ENCODE measurements at regions not wholly inside any gene's neighbourhood (a gene's known extent, or its start where the extent isn't known, plus 50 kb on each side); places are given as distances from the start of the nearest gene placed in this dataset.

- Histone ChIP-seq H3K27me3 (no peaks in the 10 kb centered on the region), H3K4me1 (ENCODE audit: insufficient read depth) (no peaks in the 10 kb centered on the region), H3K9me2 (replicated peaks; ENCODE audit: insufficient read depth) (no peaks in the 10 kb centered on the region), H3K79me2 (no peaks in the 10 kb centered on the region), H3K27ac (no peak overlapping the region), H3K4me2 (no peak overlapping the region), H3K36me3 (replicated peaks; ENCODE audit: insufficient read depth, low read depth) (no peaks in the 10 kb centered on the region), H4K20me1 (ENCODE audit: insufficient read depth, poor library complexity, severe bottlenecking) (no peaks in the 10 kb centered on the region), H3K4me3 (no peak overlapping the region), H2AFZ (no peak overlapping the region), H3K9me3 (ENCODE audit: low read depth) (no peaks in the 10 kb centered on the region)
- WGBS (ENCODE audit: low lambda C conversion rate, missing lambda C conversion rate) = 89% methylated on average over 2 of the region's 2 CpGs
- TF ChIP-seq EZH2phosphoT487 (IDR thresholded peaks at IDR 0.05; ENCODE audit: low read depth, severe bottlenecking, unreplicated experiment) = no peak
- TF ChIP-seq EZH2 (IDR thresholded peaks at IDR 0.05; ENCODE audit: borderline replicate concordance) = no peak
- no peak for TF ChIP-seq CTCF (IDR thresholded peaks at IDR 0.05; ENCODE audit: poor library complexity)
- DNase-seq (ENCODE audit: low spot score) = no peak
Measured at GRCh38 chrX:25124391-25124790, 108.6 kb upstream of the ARX start.

GRCh38 chrX:25112156-25112555, 96.4 kb upstream of the ARX start:
- H3K4me1 ChIP-seq (ENCODE audit: insufficient read depth) = no peaks in the 10 kb centered on the region
- WGBS (ENCODE audit: low lambda C conversion rate, missing lambda C conversion rate) = 100% methylated on average over 2 of the region's 2 CpGs
- H3K27me3 ChIP-seq = no peaks in the 10 kb centered on the region
- no peaks in the 10 kb centered on the region for H3K79me2 ChIP-seq
- H4K20me1 ChIP-seq (ENCODE audit: insufficient read depth, poor library complexity, severe bottlenecking) = no peaks in the 10 kb centered on the region
- no peak for DNase-seq (ENCODE audit: low spot score)
- no peak overlapping the region for H3K4me3 ChIP-seq
- TF ChIP-seq CTCF (IDR thresholded peaks at IDR 0.05; ENCODE audit: poor library complexity) = no peak
- TF ChIP-seq EZH2phosphoT487 (IDR thresholded peaks at IDR 0.05; ENCODE audit: low read depth, severe bottlenecking, unreplicated experiment) = no peak
- TF ChIP-seq EZH2 (IDR thresholded peaks at IDR 0.05; ENCODE audit: borderline replicate concordance) = no peak
- no peak overlapping the region for H2AFZ ChIP-seq
- H3K36me3 ChIP-seq (replicated peaks; ENCODE audit: insufficient read depth, low read depth) = no peaks in the 10 kb centered on the region
- H3K9me2 ChIP-seq (replicated peaks; ENCODE audit: insufficient read depth) = no peaks in the 10 kb centered on the region
- no peaks in the 10 kb centered on the region for H3K9me3 ChIP-seq (ENCODE audit: low read depth)
- H3K4me2 ChIP-seq = no peak overlapping the region
- H3K27ac ChIP-seq = no peak overlapping the region

GRCh38 chrX:25108481-25108880, 92.7 kb upstream of the ARX start:
- Histone ChIP-seq H3K27ac (no peak overlapping the region), H3K79me2 (no peaks in the 10 kb centered on the region), H3K4me2 (no peak overlapping the region), H3K4me3 (no peak overlapping the region), H3K27me3 (no peaks in the 10 kb centered on the region), H3K9me3 (ENCODE audit: low read depth) (no peaks in the 10 kb centered on the region), H4K20me1 (ENCODE audit: insufficient read depth, poor library complexity, severe bottlenecking) (no peaks in the 10 kb centered on the region), H3K36me3 (replicated peaks; ENCODE audit: insufficient read depth, low read depth) (no peaks in the 10 kb centered on the region), H3K4me1 (ENCODE audit: insufficient read depth) (no peaks in the 10 kb centered on the region), H3K9me2 (replicated peaks; ENCODE audit: insufficient read depth) (no peaks in the 10 kb centered on the region), H2AFZ (no peak overlapping the region)
- DNase-seq (ENCODE audit: low spot score) = no peak
- 61% methylated on average over 2 of the region's 2 CpGs for WGBS (ENCODE audit: low lambda C conversion rate, missing lambda C conversion rate)
- TF ChIP-seq EZH2phosphoT487 (IDR thresholded peaks at IDR 0.05; ENCODE audit: low read depth, severe bottlenecking, unreplicated experiment) (no peak), EZH2 (IDR thresholded peaks at IDR 0.05; ENCODE audit: borderline replicate concordance) (no peak)

GRCh38 chrX:25105221-25105620, 89.5 kb upstream of the ARX start:
- no peak for DNase-seq (ENCODE audit: low spot score)
- TF ChIP-seq EZH2phosphoT487 (IDR thresholded peaks at IDR 0.05; ENCODE audit: low read depth, severe bottlenecking, unreplicated experiment) (no peak), EZH2 (IDR thresholded peaks at IDR 0.05; ENCODE audit: borderline replicate concordance) (no peak), CTCF (IDR thresholded peaks at IDR 0.05; ENCODE audit: poor library complexity) (no peak)
- Histone ChIP-seq H3K9me3 (ENCODE audit: low read depth) (no peaks in the 10 kb centered on the region), H4K20me1 (ENCODE audit: insufficient read depth, poor library complexity, severe bottlenecking) (no peaks in the 10 kb centered on the region), H3K4me2 (no peak overlapping the region), H3K4me1 (ENCODE audit: insufficient read depth) (no peaks in the 10 kb centered on the region), H3K79me2 (no peaks in the 10 kb centered on the region), H3K27ac (no peak overlapping the region), H3K36me3 (replicated peaks; ENCODE audit: insufficient read depth, low read depth) (no peaks in the 10 kb centered on the region), H2AFZ (no peak overlapping the region), H3K27me3 (no peaks in the 10 kb centered on the region), H3K9me2 (replicated peaks; ENCODE audit: insufficient read depth) (no peaks in the 10 kb centered on the region), H3K4me3 (no peak overlapping the region)
- WGBS (ENCODE audit: low lambda C conversion rate, missing lambda C conversion rate) = 37% methylated on average over 4 of the region's 4 CpGs
